MM.1S (cell line): ENCODE measurements at regions not wholly inside any gene's neighbourhood (a gene's known extent, or its start where the extent isn't known, plus 50 kb on each side); places are given as distances from the start of the nearest gene placed in this dataset.

Source experiments
- CTCF ChIP-seq: fragments of 300-600 bp; sonication (generic); IDR thresholded peaks from 2 replicates; pipeline ENCODE4 v1.5.1; 2016; ENCODE audit warnings: antibody characterized with exemption, low read length, mixed read lengths
- EZH2 ChIP-seq: fragments of 300-600 bp; sonication (generic); optimal IDR thresholded peaks from 2 replicates; pipeline ENCODE3; 2017; ENCODE audit warnings: low read depth, mild to moderate bottlenecking, antibody characterized with exemption, low read length, mixed read lengths
- EZH2phosphoT487 ChIP-seq: fragments of 300-600 bp; sonication (generic); IDR thresholded peaks from 2 replicates; pipeline ENCODE4 v1.6.1; 2018; ENCODE audit warnings: antibody characterized with exemption, low read length

- TF ChIP-seq CTCF, result no peak
- no peak for TF ChIP-seq EZH2
- TF ChIP-seq EZH2phosphoT487, result no peak
Measured at GRCh38 chr15:36430280-36430679, 149.1 kb upstream of the CDIN1 start.
